ENCODE measurements at regions not wholly inside any gene's neighbourhood (a gene's known extent, or its start where the extent isn't known, plus 50 kb on each side); places are given as distances from the start of the nearest gene placed in this dataset.

DNA sequence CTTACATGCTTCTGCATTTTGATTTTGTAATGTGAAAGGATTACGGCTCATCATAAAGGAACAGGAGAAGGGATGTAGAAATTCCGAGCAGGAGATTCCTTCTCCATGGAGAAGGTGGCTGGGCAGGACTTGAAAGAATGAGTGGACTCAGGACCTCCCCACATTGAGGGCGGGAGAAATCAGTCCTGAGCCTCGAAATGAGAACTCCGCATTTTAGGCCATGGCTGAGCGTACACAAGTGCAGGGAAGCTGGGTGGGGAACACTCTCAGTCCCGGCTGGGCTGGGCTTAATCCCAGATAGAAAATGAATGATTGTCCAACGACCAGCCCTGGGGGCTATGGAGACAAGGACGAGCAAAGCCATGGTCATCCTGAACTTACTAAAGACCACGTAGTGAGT is 402.3 kb upstream of the POU3F1 start:
- DNase-seq (ENCODE audit: low spot score): no peak
- Mint-ChIP-seq H3K27me3 (peaks cover 23 to 27% of the 10 kb centered on the region in 2 donors), H3K4me1 (ENCODE audit: low read depth in 2 of 2) (no peaks in the 10 kb centered on the region), H3K9me3 (no peaks in the 10 kb centered on the region), H3K4me3 (no peak overlapping the region), H3K36me3 (no peaks in the 10 kb centered on the region), H3K27ac (no peak overlapping the region)
- no peak for ATAC-seq

DNA sequence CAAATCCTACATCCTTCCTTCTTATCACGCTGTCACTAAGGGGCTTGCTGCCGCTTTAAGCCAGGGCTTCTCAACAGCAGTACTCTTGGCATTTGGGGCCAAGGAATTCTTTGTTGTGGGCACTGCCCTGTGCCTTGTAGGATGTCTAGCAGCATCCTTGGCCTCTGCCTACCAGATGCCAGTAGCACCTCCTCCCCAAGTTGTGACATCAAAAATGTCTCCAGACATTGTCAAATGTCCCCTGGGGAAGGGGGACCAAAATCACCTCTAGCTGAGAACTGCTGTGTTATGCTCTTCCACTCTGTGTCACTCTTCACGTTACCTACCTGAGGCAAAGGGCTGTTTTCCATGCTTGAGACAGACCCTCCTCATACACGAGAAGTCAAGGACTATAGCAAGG is 400.3 kb upstream of the POU3F1 start:
- ATAC-seq (no peak), DNase-seq (ENCODE audit: low spot score) (no peak)
- no peaks in the 10 kb centered on the region for H3K9me3 Mint-ChIP-seq
- H3K36me3 Mint-ChIP-seq: no peaks in the 10 kb centered on the region
- no peak overlapping the region for H3K4me3 Mint-ChIP-seq
- no peaks in the 10 kb centered on the region for H3K4me1 Mint-ChIP-seq (ENCODE audit: low read depth in 2 of 2)
- peaks cover 29 to 42% of the 10 kb centered on the region in 2 donors for H3K27me3 Mint-ChIP-seq
- no peak overlapping the region for H3K27ac Mint-ChIP-seq

DNA sequence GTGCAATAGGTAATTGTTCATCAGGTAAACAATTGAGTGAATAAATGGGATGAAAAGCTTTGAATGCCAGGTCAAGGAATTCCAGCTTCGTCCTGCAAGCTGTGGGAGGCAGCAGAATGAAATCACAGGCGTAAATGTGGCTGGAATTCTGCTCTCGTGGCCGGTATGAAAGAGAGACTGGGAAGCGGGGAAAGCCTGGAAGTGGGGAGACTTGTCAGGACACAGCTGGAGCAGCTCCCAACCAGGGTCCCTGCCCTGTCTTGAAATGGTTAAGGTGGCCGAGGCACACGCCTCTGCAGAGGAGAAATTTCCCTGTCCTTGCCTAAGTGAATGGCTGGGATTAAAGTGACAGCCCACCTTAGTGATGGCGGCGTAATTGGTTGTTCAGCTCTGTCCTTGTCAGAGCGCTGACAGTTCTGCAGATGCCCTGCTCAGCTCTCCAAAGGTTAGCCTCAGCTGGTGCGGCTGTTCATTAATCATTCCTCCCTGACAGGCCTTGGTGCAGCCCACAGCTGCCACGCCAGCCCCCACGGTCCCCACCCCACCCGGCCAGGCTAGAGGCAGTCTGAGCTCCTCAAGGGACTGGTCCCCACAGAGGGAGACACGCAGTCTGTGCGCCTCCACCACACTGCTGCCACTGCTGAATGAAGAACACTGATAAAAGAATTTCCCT is 398.3 kb upstream of the POU3F1 start:
- DNase-seq (ENCODE audit: low spot score) (no peak), ATAC-seq (peak in 1 of 2 donors; percentile 40)
- Mint-ChIP-seq H3K36me3 (peaks cover 16% of the 10 kb centered on the region), H3K9me3 (peaks cover 4% of the 10 kb centered on the region), H3K4me3 (no peak overlapping the region), H3K4me1 (ENCODE audit: low read depth in 2 of 2) (no peaks in the 10 kb centered on the region), H3K27me3 (peaks cover 39 to 62% of the 10 kb centered on the region in 2 donors), H3K27ac (no peak overlapping the region)

DNA sequence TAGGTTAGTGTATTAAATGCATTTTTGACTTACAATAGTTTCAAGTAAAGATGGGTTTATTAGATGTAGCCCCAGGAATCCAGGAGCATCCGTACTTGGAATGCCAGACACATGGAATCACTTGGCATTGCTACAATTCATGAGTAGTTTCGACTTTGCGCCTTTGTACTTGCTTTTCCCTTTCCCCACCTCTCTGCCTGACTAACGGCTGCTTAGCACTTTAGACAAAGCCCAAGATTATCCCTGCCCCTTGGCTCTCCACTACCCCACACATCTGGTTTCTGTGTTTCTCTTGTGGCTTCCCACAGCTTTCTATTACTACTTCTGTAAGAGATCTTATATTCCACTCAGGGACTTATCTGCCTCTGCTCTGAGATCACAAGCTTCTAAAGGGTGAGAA is 397.7 kb upstream of the POU3F1 start:
- ATAC-seq (no peak), DNase-seq (ENCODE audit: low spot score) (no peak)
- peaks cover 4% of the 10 kb centered on the region for H3K9me3 Mint-ChIP-seq
- peaks cover 16% of the 10 kb centered on the region for H3K36me3 Mint-ChIP-seq
- no peaks in the 10 kb centered on the region for H3K4me1 Mint-ChIP-seq (ENCODE audit: low read depth in 2 of 2)
- no peak overlapping the region for H3K27ac Mint-ChIP-seq
- no peak overlapping the region for H3K4me3 Mint-ChIP-seq
- H3K27me3 Mint-ChIP-seq: peaks cover 39 to 64% of the 10 kb centered on the region in 2 donors

DNA sequence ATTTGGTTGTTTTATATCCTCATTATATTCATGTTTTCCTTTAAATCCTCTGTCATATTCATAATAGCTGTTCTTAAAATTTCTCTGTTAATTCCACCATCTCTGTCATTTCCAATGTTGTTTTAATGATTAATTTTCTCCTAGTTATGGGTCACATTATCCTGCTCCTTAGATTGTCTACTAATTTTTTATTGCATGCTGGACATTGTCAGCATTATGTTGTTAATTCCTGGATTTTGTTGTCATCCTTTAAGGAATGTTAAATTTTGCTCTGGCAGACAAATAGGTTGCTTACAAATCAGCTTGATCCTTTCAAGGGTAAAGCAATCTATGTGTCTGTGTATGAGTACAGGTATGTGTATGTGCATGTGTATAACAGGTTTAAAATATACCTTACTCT is 393.8 kb upstream of the POU3F1 start:
- Mint-ChIP-seq H3K36me3 (peaks cover 16% of the 10 kb centered on the region), H3K9me3 (peaks cover 4% of the 10 kb centered on the region), H3K27ac (no peak overlapping the region), H3K4me3 (no peak overlapping the region), H3K27me3 (peaks cover 40 to 54% of the 10 kb centered on the region in 2 donors), H3K4me1 (ENCODE audit: low read depth in 2 of 2) (no peaks in the 10 kb centered on the region)
- DNase-seq (ENCODE audit: low spot score) (no peak), ATAC-seq (no peak)

DNA sequence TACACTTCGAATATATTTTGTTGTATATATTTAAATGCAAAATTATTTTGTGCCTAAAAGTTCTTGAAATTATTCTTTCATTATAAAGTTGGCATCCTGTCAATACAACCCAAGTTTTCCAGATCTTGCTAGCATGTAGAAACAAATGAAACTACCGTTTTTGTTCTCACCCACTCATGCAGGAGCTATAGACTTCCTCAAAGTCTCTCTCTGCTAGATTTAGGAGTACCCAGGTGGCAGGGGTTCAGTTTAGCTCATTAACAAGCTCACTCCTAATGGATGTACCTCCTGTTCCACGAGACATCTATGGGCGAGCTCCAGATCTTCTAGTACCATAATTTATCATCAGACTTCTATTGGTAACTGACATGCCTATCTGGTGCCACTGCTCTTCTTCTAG is 390.2 kb upstream of the POU3F1 start:
- Mint-ChIP-seq H3K9me3 (peaks cover 4% of the 10 kb centered on the region), H3K27ac (no peak overlapping the region), H3K36me3 (peaks cover 16% of the 10 kb centered on the region), H3K4me3 (no peak overlapping the region), H3K27me3 (peaks cover 39 to 46% of the 10 kb centered on the region in 2 donors), H3K4me1 (ENCODE audit: low read depth in 2 of 2) (no peaks in the 10 kb centered on the region)
- DNase-seq (ENCODE audit: low spot score) (no peak), ATAC-seq (no peak)

DNA sequence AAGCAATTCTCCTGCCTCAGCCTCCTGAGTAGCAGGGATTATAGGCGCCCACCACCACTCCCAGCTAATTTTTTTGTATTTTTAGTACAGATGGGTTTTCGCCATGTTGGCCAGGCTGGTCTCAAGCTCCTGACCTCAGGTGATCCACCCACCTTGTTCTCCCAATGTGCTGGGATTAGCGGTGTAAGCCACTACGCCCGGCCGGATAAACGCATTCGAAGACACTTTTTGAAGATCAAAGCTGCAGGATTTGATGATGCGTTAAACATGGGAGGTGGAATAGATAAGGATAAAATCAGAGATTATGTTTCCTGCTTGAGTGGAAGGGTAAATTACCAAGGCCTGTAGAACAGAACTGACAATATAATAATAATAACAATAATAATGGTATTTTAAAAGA is 389.4 kb upstream of the POU3F1 start:
- H3K36me3 Mint-ChIP-seq: peaks cover 8% of the 10 kb centered on the region
- no peak overlapping the region for H3K27ac Mint-ChIP-seq
- H3K4me3 Mint-ChIP-seq: no peak overlapping the region
- DNase-seq (ENCODE audit: low spot score): no peak
- ATAC-seq: no peak
- peaks cover 39 to 46% of the 10 kb centered on the region in 2 donors for H3K27me3 Mint-ChIP-seq
- H3K4me1 Mint-ChIP-seq (ENCODE audit: low read depth in 2 of 2): no peaks in the 10 kb centered on the region
- no peaks in the 10 kb centered on the region for H3K9me3 Mint-ChIP-seq

DNA sequence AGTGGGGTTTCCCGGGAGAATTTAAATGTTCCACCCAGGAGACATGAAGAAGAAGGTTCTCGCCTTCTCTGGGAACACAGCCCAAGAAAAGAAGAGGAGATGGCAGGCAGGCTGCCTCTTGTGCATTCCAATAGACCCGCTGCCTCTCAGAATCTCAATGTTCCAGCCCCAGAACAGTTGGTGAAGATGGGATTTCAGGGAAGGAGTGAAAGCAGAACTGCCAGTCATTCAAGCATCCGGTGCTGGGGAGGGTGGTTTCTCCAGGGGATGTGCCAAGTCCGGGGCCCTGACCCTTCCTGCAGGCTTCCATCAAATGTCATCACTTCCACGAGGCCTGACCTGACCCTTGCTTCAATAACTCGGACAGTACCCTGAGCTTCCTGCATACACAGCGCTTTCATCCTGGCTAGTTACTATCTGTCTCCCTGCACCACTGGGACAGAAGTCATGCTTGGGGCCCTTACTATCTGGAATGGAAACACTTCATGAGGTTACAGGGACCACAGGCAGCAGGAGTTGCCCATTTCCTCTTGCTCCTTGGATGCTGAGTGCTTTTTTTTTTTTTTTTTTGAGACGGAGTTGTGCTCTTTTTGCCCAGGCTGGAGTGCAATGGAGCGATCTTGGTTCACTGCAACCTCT is 386.6 kb upstream of the POU3F1 start:
- Mint-ChIP-seq H3K9me3 (no peaks in the 10 kb centered on the region), H3K4me3 (no peak overlapping the region)
- peak in 1 of 2 donors; percentile 36 for ATAC-seq

DNA sequence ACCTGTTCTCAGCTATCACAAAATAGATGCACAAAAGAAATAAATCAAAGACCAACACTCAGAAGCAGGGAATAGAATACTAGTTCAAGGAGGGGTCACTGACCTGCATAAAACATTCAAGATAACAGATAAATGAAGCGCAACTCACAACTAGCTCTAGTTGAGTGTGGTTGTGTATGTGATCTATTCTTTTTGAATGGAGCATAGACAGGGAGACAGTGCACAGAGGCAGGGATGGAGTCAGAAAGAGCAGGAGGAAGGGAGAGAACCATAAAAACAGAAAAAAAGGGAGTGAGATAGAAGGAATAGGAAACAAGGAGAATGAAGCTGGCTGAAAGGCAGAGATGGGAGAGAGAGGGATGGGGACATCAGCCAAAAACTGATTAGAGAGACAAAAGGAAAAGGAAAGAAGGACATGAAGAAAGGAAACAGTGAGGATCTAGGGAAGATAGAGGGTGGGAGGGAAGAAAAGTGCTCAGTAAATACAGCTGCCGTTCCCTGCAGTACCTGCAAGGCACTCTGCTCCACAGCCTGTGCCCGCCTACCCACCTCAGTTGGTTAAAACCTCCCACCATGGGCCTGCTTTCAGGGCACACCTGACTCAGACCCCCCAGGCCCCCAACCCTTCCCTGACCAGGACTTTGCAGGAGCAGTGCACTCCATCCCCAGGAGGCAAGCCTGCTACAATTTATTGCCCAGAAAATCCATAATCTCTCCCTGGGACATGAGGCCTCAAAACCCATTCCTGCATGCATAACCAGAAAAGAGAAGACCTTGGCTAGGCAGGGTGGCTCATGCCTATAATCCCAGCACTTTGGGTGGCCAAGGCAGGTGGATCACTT is 385.2 kb upstream of the POU3F1 start:
- Mint-ChIP-seq H3K4me1 (ENCODE audit: low read depth in 2 of 2) (no peaks in the 10 kb centered on the region), H3K9me3 (no peaks in the 10 kb centered on the region), H3K4me3 (no peak overlapping the region), H3K36me3 (no peaks in the 10 kb centered on the region), H3K27ac (no peak overlapping the region), H3K27me3 (peaks cover 21 to 25% of the 10 kb centered on the region in 2 donors)
- DNase-seq (ENCODE audit: low spot score): no peak
- ATAC-seq: no peak

More for the DNA sequence above, 386.6 kb upstream of the POU3F1 start:
- no peak for DNase-seq (ENCODE audit: low spot score)
- no peaks in the 10 kb centered on the region for H3K36me3 Mint-ChIP-seq
- peaks cover 30 to 32% of the 10 kb centered on the region in 2 donors for H3K27me3 Mint-ChIP-seq
- no peaks in the 10 kb centered on the region for H3K4me1 Mint-ChIP-seq (ENCODE audit: low read depth in 2 of 2)
- no peak overlapping the region for H3K27ac Mint-ChIP-seq

DNA sequence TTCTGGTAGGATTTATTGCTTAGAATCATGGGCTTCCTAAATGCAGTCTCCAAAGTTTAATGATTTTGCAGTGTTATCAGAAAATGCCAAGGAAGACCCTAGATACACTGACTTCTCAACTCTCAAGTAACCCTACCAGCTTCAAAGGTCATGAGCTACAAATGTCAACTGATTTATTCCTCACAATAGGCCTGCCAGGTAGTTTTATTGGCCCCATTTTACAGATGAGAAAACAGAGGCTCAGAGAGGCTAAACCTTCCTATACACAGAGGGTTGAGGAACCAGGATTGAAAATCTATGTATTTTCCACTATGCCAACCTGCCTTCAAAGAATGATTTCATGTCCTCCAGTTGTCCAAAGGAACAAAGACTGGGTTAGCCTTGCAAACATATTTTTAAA is 384.4 kb upstream of the POU3F1 start:
- Mint-ChIP-seq H3K9me3 (no peaks in the 10 kb centered on the region), H3K36me3 (no peaks in the 10 kb centered on the region), H3K27ac (no peak overlapping the region), H3K4me3 (no peak overlapping the region), H3K4me1 (ENCODE audit: low read depth in 2 of 2) (no peaks in the 10 kb centered on the region), H3K27me3 (peaks cover 29 to 32% of the 10 kb centered on the region in 2 donors)
- DNase-seq (ENCODE audit: low spot score) (no peak), ATAC-seq (no peak)

DNA sequence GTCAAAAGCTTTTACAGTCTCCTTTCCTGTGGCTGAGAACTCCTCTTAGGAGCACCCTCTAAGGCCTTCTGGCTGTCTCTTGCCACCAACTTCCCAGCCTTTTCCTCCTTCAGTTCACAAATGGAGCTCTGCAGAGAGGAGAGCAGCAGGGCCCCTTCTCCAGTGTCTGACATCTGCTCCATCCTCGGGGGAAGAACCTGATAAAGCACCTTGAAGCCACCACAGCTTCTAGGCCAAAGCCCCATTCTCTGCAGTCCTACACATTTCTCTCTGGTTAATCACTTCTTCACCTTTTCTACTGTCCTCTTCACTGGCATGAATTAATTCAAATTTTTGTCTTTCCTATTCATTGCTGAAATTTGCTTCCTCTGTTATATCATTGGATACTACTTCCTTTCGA is 378.1 kb upstream of the POU3F1 start:
- DNase-seq (ENCODE audit: low spot score): no peak
- H3K27ac Mint-ChIP-seq: no peak overlapping the region
- H3K36me3 Mint-ChIP-seq: peaks cover 5% of the 10 kb centered on the region
- ATAC-seq: no peak
- no peaks in the 10 kb centered on the region for H3K4me1 Mint-ChIP-seq (ENCODE audit: low read depth in 2 of 2)
- peaks cover 33 to 55% of the 10 kb centered on the region in 2 donors for H3K27me3 Mint-ChIP-seq
- no peak overlapping the region for H3K4me3 Mint-ChIP-seq
- H3K9me3 Mint-ChIP-seq: no peaks in the 10 kb centered on the region

DNA sequence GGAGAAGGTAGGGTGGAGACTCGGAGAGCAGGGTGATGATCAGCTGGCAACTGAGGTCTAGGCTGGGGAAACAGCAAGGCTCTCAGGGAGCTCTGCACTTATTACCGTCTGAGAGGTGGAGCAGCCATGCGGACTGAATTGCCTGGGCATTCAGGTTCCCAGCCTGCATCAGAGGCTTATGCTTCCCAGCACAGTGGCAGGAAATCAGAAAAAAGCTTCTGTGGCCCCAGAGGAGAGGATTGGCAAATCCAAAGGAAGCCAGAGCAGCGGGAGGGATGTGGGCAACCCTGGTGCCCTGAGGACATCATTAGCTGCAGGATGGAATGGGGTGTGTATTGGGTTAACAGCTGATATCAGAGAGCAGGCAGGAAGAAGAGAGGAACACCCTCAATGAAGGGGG is 374.1 kb upstream of the POU3F1 start:
- Mint-ChIP-seq H3K27ac (no peak overlapping the region), H3K27me3 (peaks cover 35 to 60% of the 10 kb centered on the region in 2 donors), H3K4me1 (ENCODE audit: low read depth in 2 of 2) (no peaks in the 10 kb centered on the region), H3K36me3 (peaks cover 5% of the 10 kb centered on the region), H3K9me3 (no peaks in the 10 kb centered on the region), H3K4me3 (no peak overlapping the region)
- ATAC-seq (no peak), DNase-seq (ENCODE audit: low spot score) (no peak)

DNA sequence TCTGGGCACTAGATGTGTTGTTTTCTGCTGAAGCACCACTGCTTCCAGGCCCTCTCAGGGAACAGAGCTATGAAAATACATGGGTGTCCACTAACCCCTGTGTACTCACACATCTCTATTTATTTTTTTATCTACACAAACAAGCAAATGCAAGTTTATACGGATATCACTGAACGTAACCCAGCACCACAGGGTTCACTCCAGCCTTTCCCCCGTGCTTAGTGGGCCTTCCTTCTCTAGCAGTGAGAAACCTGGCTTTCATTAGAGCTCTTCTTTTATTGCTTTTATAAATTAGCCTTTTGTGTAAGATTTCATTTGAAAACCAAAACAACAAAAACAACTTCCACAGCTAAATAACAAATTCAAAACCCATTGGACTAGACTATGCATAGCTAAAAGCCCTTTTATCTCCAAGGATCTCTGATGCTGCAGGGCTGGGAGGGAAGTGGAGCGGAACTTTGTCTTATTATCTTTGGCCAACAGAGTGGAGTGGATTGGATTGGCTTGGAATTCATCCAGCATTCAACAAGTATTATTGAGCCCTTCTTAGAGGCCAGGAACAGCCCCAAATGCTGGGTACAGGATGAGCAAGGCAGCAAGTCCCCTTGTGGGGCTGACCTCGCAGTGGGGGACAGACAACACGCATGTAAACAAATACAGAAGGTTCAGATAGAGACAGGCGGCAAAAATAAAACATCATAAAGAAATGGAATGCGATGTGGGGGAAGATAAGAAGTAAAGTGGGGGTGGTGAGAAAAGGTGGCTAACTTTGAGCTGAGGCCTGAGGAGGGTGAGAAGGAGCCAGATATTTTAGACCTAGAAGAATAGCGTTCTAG is 371.8 kb upstream of the POU3F1 start:
- DNase-seq (ENCODE audit: low spot score) (no peak), ATAC-seq (no peak)
- no peak overlapping the region for H3K27ac Mint-ChIP-seq
- peaks cover 37 to 62% of the 10 kb centered on the region in 2 donors for H3K27me3 Mint-ChIP-seq
- peaks cover 5% of the 10 kb centered on the region for H3K36me3 Mint-ChIP-seq
- H3K9me3 Mint-ChIP-seq: peaks cover 8% of the 10 kb centered on the region
- H3K4me1 Mint-ChIP-seq (ENCODE audit: low read depth in 2 of 2): no peaks in the 10 kb centered on the region
- H3K4me3 Mint-ChIP-seq: no peak overlapping the region
